Esophagus muscularis mucosa (tissue), 4 donors: ENCODE measurements at regions not wholly inside any gene's neighbourhood (a gene's known extent, or its start where the extent isn't known, plus 50 kb on each side); places are given as distances from the start of the nearest gene placed in this dataset.
A peak's percentile ranks its signal among the peaks of the same experiment; 100 is the strongest.

ENCODE experiments used
- DNase-seq: peaks from one replicate; pipeline ENCODE4 v3.0.0-alpha.2; 2017; ENCODE audit errors: extremely low spot score
- H3K27ac ChIP-seq, 4 donors: fragments of 200-600 bp; sonication (generic); replicated peaks in 1 of 4; 1 replicate in 3 of 4; 2 replicates in 1 of 4; pipeline ENCODE4 v1.5.1; 2016 to 2019; ENCODE audit warnings: mild to moderate bottlenecking in 1 of 4
- H3K27me3 ChIP-seq, 4 donors: fragments of 200-600 bp; sonication (generic); one replicate each; pipeline versions ENCODE4 v1.5.1 to v1.6.0; 2016 to 2019
- H3K36me3 ChIP-seq, 4 donors: fragments of 200-600 bp; sonication (generic); one replicate each; pipeline ENCODE4 v1.5.1; 2016 to 2019
- H3K4me1 ChIP-seq, 4 donors: fragments of 200-600 bp; sonication (generic); one replicate each; pipeline ENCODE4 v1.5.1; 2016 to 2019
- H3K4me3 ChIP-seq, 4 donors: fragments of 200-600 bp; sonication (generic); 1 replicate in 2 of 4; 2 replicates in 2 of 4; pipeline ENCODE4 v1.5.1; 2016 to 2019; ENCODE audit warnings: mild to moderate bottlenecking in 4 of 4, moderate library complexity in 1 of 4
- H3K9me3 ChIP-seq, 4 donors: fragments of 200-600 bp; sonication (generic); 1 replicate in 3 of 4; 2 replicates in 1 of 4; pipeline ENCODE4 v1.5.1; 2016 to 2019
- EP300 ChIP-seq: sonication (generic); formaldehyde crosslinking; IDR thresholded peaks from one replicate; pipeline ENCODE4 v1.6.1; 2017; ENCODE audit warnings: antibody characterized with exemption
- POLR2A ChIP-seq: fragments of 450-650 bp; IDR thresholded peaks from one replicate; pipeline ENCODE4 v1.6.1; 2017; ENCODE audit warnings: antibody characterized with exemption, moderate library complexity, mild to moderate bottlenecking, low read depth
- POLR2AphosphoS5 ChIP-seq, 2 donors: sonication (generic); formaldehyde crosslinking; IDR thresholded peaks; one replicate each; pipeline ENCODE4 v1.6.1; 2017; ENCODE audit warnings: antibody characterized with exemption in 2 of 2
- WGBS: methylation state at CpG from one replicate; pipeline ENCODE4 v1.1.5; 2018; 5-methylcytosine and 5-hydroxymethylcytosine counted together
- intact Hi-C: fragments of 100-400 bp; cut with DNase I; formaldehyde crosslinking; loops from one replicate; pipeline ENCODE4 v1.15.1; 2023
- TF ChIP-seq, protein P1 (sequence below), 3 experiments: fragments of 200-600 bp in 2 of 3; fragments of 450-650 bp in 1 of 3; sonication (generic) in 2 of 3; IDR thresholded peaks; one replicate each; pipeline ENCODE4 v1.5.1; 2017 to 2019; ENCODE audit warnings: antibody characterized with exemption in 3 of 3, mild to moderate bottlenecking in 2 of 3, moderate library complexity in 1 of 3

DNA sequence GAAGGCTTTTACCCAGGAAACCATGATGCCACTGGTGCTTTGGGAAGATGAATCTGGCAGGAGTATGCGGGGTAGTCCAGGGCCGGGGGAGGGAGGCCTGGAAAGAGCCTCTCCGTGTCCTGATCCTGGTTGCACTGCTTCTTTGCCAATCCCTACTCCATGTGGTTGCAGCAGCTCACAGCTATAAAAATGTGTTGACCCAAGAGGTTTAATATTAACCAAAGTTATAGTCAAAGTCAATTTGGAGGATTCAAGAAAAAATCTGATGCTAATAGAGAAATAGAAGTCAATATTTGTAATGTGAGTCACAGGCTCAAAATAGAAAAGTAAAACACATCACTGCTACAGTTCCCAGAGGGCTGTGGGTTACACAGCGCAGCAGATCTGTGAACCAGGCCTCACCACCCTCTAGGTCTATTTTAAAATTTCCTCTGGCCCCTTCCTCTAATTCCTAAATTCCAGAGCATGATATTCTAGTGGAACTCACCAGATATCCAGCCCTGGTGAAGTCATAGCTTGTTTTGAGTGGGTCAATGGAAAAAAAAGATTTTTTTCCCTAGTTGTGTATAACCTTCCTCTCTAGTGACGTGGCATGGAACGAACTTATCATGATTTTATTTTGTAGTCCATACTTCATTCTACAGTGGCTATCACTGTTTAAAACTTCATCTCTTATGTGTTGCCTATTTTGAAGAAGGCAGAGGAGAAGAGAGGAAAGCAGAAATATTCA is 63.2 kb upstream of the BMP2 start:
- Histone ChIP-seq H3K36me3 (no peaks in the 10 kb centered on the region), H3K27me3 (no peaks in the 10 kb centered on the region), H3K4me1 (peaks cover 7 to 21% (median 16%) of the 10 kb centered on the region in 4 donors), H3K9me3 (no peaks in the 10 kb centered on the region), H3K27ac (peak overlapping the region in 2 of 4 donors; percentile 25 to 27), H3K4me3 (no peak overlapping the region)
- intact Hi-C loops, result no loop called here
- no peak for DNase-seq
- TF ChIP-seq POLR2AphosphoS5 (IDR thresholded peaks at IDR 0.05) (no peak), EP300 (no peak), POLR2A (no peak)
- TF ChIP-seq, protein P1, sequence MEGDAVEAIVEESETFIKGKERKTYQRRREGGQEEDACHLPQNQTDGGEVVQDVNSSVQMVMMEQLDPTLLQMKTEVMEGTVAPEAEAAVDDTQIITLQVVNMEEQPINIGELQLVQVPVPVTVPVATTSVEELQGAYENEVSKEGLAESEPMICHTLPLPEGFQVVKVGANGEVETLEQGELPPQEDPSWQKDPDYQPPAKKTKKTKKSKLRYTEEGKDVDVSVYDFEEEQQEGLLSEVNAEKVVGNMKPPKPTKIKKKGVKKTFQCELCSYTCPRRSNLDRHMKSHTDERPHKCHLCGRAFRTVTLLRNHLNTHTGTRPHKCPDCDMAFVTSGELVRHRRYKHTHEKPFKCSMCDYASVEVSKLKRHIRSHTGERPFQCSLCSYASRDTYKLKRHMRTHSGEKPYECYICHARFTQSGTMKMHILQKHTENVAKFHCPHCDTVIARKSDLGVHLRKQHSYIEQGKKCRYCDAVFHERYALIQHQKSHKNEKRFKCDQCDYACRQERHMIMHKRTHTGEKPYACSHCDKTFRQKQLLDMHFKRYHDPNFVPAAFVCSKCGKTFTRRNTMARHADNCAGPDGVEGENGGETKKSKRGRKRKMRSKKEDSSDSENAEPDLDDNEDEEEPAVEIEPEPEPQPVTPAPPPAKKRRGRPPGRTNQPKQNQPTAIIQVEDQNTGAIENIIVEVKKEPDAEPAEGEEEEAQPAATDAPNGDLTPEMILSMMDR (IDR thresholded peaks at IDR 0.05), result no peak
- 72% methylated on average over 6 of the region's 6 CpGs for WGBS

DNA sequence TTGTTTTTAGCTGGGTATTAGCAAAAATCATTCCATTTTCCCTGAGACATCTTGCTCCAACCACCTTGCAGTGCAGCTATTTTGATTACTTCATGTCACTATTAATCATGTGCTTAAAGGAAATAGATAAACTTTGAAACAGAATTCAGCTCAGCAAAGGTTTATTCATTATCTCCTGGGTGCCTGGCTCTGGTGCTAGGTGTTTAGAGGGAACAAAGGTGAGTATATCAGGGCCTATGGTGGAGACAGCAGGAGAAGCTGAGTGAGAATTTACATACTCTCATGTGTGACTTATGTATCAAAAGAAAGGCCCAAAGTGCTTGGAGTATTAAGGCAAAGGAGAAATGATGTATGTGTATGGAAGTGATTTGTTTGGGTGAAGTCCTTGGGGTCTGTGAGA is 63.8 kb upstream of the BMP2 start:
- H3K9me3 ChIP-seq, result no peaks in the 10 kb centered on the region
- TF ChIP-seq, protein P1 (IDR thresholded peaks at IDR 0.05), result no peak
- no peak for TF ChIP-seq EP300
- no peak for TF ChIP-seq POLR2AphosphoS5 (IDR thresholded peaks at IDR 0.05)
- TF ChIP-seq POLR2A, result no peak
- H3K4me1 ChIP-seq, result peaks cover 6 to 17% (median 12%) of the 10 kb centered on the region in 4 donors
- H3K27me3 ChIP-seq, result no peaks in the 10 kb centered on the region
- H3K36me3 ChIP-seq, result no peaks in the 10 kb centered on the region
- DNase-seq, result no peak
- peak overlapping the region in 2 of 4 donors; percentile 25 to 27 for H3K27ac ChIP-seq
- no peak overlapping the region for H3K4me3 ChIP-seq
- intact Hi-C loops, result no loop called here

DNA sequence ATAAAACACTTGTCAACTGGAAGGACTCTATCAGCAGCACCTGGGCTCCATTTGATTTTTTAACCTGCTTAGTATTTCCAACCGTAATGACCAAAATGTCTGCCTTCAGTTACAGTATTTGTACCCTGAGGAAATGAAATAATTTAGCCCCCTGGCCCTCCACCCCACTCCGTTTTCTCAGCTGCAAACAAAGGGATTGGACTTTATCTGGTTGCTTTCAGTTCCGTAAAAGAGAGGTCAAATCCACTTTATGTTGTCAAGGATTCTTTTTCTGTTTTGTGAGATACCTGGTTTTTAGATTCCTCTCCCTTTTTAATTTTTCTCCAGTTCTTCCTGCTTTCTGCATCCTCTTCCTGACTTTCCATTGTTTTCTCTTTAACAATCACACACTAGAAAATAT is 64.4 kb upstream of the BMP2 start:
- Histone ChIP-seq H3K4me3 (no peak overlapping the region), H3K27me3 (no peaks in the 10 kb centered on the region), H3K36me3 (no peaks in the 10 kb centered on the region), H3K9me3 (no peaks in the 10 kb centered on the region), H3K4me1 (peaks cover 0 to 11% (median 6%) of the 10 kb centered on the region in 4 donors), H3K27ac (no peak overlapping the region)
- intact Hi-C loops, result no loop called here
- WGBS, result 90% methylated on average over 3 of the region's 3 CpGs
- no peak for DNase-seq
- TF ChIP-seq, protein P1 (IDR thresholded peaks at IDR 0.05), result no peak
- TF ChIP-seq EP300 (no peak), POLR2A (no peak), POLR2AphosphoS5 (IDR thresholded peaks at IDR 0.05) (no peak)

DNA sequence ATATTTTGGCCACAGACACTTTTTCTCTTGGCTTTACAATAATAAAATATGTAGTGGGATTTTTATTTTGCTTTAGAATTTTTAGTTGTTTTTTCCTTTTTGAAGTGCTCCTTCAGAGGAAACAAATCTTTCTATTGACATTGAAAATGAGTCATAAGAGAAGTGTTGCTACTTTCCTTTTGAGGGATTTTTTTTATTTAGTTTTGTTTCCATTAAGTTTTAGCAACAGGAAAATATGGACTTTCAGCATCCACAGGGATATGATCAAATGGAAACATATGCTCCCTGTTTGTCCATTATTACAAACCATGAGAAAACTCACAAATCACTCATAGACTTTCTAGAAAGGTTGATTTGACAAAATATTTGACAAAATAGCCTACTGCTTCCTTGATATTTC is 65.3 kb upstream of the BMP2 start:
- intact Hi-C loops, result no loop called here
- no peak overlapping the region for H3K4me3 ChIP-seq
- no peaks in the 10 kb centered on the region for H3K36me3 ChIP-seq
- no peak overlapping the region for H3K27ac ChIP-seq
- DNase-seq, result no peak
- H3K9me3 ChIP-seq, result no peaks in the 10 kb centered on the region
- no peaks in the 10 kb centered on the region for H3K27me3 ChIP-seq
- no peak for TF ChIP-seq POLR2A
- no peak for TF ChIP-seq POLR2AphosphoS5 (IDR thresholded peaks at IDR 0.05)
- no peak for TF ChIP-seq EP300
- TF ChIP-seq, protein P1 (IDR thresholded peaks at IDR 0.05), result no peak
- H3K4me1 ChIP-seq, result peaks cover 0 to 7% (median 3%) of the 10 kb centered on the region in 4 donors
